Fibroblast of mammary gland (primary cell): ENCODE measurements at regions not wholly inside any gene's neighbourhood (a gene's known extent, or its start where the extent isn't known, plus 50 kb on each side); places are given as distances from the start of the nearest gene placed in this dataset.

Experiments
- DNase-seq: peaks from one replicate; pipeline ENCODE4 v3.0.0-alpha.2; 2010; ENCODE audit warnings: low read depth
- H3K4me3 ChIP-seq: 2 replicates; pipeline ENCODE4 v1.5.1; 2011; ENCODE audit warnings: low read depth, mild to moderate bottlenecking, low read length, moderate library complexity; ENCODE audit not compliant: control insufficient read depth
- CTCF ChIP-seq: conservative IDR thresholded peaks from 2 replicates; pipeline ENCODE4 v1.5.1; 2011; ENCODE audit warnings: low read depth, low read length, inconsistent platforms; ENCODE audit not compliant: control insufficient read depth, insufficient read depth

DNA sequence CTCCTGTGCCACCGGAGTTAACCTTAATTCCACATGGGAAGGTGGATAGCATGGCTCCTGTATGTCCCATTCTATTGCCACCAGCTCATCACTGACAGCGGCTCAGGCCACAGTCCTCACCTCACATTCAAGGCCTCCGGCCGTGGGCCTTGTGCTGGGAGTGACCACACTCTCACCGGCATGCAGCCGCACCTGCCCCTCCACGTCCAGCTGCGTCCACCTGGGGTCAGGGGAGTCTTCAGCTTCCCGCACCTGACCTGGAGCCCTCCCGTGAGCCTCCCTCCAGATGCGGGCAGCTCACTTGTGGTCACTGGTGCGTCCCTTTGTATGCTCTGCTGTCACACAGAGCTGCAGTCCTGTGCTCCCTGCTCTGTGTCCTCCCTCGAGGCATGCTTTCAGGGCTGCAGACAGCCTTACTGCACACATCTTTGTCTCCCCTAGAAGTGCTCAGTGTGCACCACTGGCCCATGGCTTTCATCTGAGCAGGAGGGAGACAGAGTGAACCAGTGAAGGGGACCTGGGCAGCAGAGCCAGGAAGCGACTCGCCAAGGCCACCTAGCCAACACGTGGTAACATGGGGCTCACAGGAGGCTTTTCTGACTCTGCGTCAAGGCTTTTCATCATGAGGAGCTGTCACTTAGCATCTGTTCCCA is 210.1 kb downstream of the ERCC6L2 start:
- DNase-seq = no peak
- TF ChIP-seq CTCF = no peak
- H3K4me3 ChIP-seq = no peak overlapping the region

- DNase-seq = no peak
- no peak for TF ChIP-seq CTCF
- H3K4me3 ChIP-seq = no peak overlapping the region
These were observed 208.8 kb downstream of the ERCC6L2 start for GRCh38 chr9:96084331-96084734.

DNA sequence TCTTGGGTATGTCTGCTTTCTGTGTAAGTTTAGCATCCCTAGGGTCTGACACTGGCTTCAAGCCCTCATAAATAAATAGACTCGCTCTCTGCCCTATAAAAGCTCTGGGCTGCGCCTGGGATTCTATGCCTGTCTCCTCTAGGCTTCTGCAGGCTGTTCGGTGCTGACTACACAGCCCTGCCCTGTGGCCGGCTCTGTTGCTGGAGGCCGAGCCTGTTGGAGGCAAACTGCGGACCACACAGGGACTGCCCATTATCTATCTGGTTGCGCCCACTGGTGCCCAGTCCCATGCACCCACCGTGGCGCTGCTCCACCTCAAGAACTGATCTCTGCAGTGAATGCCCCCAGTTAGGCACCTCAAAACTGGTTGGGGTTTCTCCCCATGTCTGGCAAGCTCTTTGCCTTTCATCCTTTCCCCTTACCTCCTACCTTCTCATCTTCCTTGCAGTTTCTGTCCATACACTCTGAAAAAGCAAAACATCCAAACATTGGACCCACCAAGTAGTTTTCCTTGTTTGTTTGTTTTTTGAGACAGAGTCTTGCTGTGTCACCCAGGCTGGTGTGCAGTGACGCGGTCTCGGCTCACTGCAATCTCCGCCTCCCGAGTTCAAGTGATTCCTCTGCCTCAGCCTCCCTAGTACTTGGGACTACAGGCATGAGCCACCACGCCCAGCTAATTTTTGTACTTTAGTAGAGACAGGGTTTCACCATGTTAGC is 207.2 kb downstream of the ERCC6L2 start:
- H3K4me3 ChIP-seq = no peak overlapping the region
- DNase-seq = no peak
- TF ChIP-seq CTCF = no peak

GRCh38 chr9:96080364-96080763 is 204.9 kb downstream of the ERCC6L2 start:
- no peak overlapping the region for H3K4me3 ChIP-seq
- DNase-seq = peak; percentile 48
- TF ChIP-seq CTCF = no peak

- no peak for DNase-seq
- no peak overlapping the region for H3K4me3 ChIP-seq
- TF ChIP-seq CTCF = no peak
These were observed 204.3 kb downstream of the ERCC6L2 start for GRCh38 chr9:96079779-96080178.

- TF ChIP-seq CTCF = peak; percentile 8
- no peak overlapping the region for H3K4me3 ChIP-seq
- DNase-seq = no peak
These were observed 203.5 kb downstream of the ERCC6L2 start for GRCh38 chr9:96078897-96079490.
